ENCODE measurements at regions not wholly inside any gene's neighbourhood (a gene's known extent, or its start where the extent isn't known, plus 50 kb on each side); places are given as distances from the start of the nearest gene placed in this dataset.
"Not testable (repeated sequence)": the region's sequence is repeated elsewhere in the genome, so short reads cannot be mapped to it uniquely, and the experiment has no call there.

GRCh38 chr2:196500686-196501431, 138.7 kb upstream of the CCDC150 start:
- DNase-seq = no peak

GRCh38 chr2:196501836-196502235, 137.7 kb upstream of the CCDC150 start:
- DNase-seq = no peak

GRCh38 chr2:196502386-196502785, 137.1 kb upstream of the CCDC150 start:
- no peak for DNase-seq

- DNase-seq = no peak
Observed at GRCh38 chr2:196503398-196503797, 136.1 kb upstream of the CCDC150 start.

GRCh38 chr2:196504788-196505187, 134.7 kb upstream of the CCDC150 start:
- DNase-seq = no peak

GRCh38 chr2:196510246-196510645, 129.3 kb upstream of the CCDC150 start:
- no peak for DNase-seq

- no peak for DNase-seq
Observed at GRCh38 chr2:196511258-196512168, 128.0 kb upstream of the CCDC150 start.

- DNase-seq = no peak
Observed at GRCh38 chr2:196513796-196514526, 125.6 kb upstream of the CCDC150 start.

GRCh38 chr2:196514641-196515040, 124.9 kb upstream of the CCDC150 start:
- no peak for DNase-seq

- no peak for DNase-seq
Observed at GRCh38 chr2:196515051-196515450, 124.5 kb upstream of the CCDC150 start.

- DNase-seq = no peak
Observed at GRCh38 chr2:196515608-196516007, 123.9 kb upstream of the CCDC150 start.

- no peak for DNase-seq
Observed at GRCh38 chr2:196516564-196516963, 123.0 kb upstream of the CCDC150 start.

GRCh38 chr2:196520605-196521004, 118.9 kb upstream of the CCDC150 start:
- DNase-seq = no peak

GRCh38 chr2:196526981-196527725, 112.4 kb upstream of the CCDC150 start:
- not testable (repeated sequence) for DNase-seq

- DNase-seq = no peak
Observed at GRCh38 chr2:196528486-196529223, 110.9 kb upstream of the CCDC150 start.

GRCh38 chr2:196530910-196531309, 108.6 kb upstream of the CCDC150 start:
- DNase-seq = no peak

GRCh38 chr2:196533772-196534397, 105.6 kb upstream of the CCDC150 start:
- no peak for DNase-seq

- no peak for DNase-seq
Observed at GRCh38 chr2:196534495-196534894, 105.0 kb upstream of the CCDC150 start.

GRCh38 chr2:196535061-196535460, 104.5 kb upstream of the CCDC150 start:
- DNase-seq = no peak

- DNase-seq = no peak
Observed at GRCh38 chr2:196535742-196536141, 103.8 kb upstream of the CCDC150 start.

- no peak for DNase-seq
Observed at GRCh38 chr2:196537311-196537710, 102.2 kb upstream of the CCDC150 start.
